COLO829 (cell line): ENCODE measurements at regions not wholly inside any gene's neighbourhood (a gene's known extent, or its start where the extent isn't known, plus 50 kb on each side); places are given as distances from the start of the nearest gene placed in this dataset.

Experiments
- DNase-seq: peaks from one replicate; pipeline ENCODE4 v3.0.0; 2012; ENCODE audit warnings: low spot score

- DNase-seq, result no peak
These were observed 445.6 kb upstream of the POU3F3 start for GRCh38 chr2:104408266-104408665.

DNA sequence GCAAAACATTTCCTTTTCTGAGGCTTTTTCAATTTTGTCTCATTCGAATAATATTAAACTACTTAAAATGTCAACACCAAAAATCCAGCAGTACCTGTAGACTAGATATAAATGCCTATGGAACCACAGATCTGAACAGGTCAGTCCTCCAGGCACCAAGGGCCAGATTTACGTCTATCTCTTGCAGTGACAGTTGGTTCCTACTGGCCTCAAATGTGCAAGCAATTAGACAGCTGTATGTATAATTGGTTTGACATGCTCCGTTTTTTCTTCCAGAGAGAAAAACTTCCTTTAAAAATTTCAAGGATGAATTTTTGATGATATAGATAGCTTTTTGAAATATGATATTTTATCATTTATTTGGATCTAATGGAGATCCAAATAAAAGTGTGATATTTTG is 443.8 kb upstream of the POU3F3 start:
- no peak for DNase-seq

DNA sequence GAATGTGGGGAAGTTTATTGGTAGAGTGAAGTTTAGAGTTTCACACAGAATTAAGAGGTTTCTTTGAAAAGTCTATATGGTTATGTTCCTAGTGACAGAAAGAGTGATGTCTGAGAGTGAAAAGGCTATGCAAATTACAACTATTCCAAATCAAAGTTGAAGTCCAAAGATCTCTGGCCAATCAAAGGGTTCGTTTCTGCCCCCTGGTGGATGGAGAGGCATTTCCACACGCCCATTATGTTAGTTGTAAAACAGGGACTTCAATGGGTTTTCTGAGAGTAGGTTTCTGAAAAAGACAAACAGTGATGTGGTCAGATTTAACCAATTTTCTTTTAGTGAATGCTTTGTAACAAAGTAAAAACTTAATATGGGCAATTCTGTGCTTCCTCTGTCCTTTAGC is 441.5 kb upstream of the POU3F3 start:
- peak; percentile 61 for DNase-seq

GRCh38 chr2:104413890-104414289 is 440.0 kb upstream of the POU3F3 start:
- DNase-seq, result no peak

- DNase-seq, result no peak
These were observed 438.6 kb upstream of the POU3F3 start for GRCh38 chr2:104415284-104415683.

- no peak for DNase-seq
These were observed 437.4 kb upstream of the POU3F3 start for GRCh38 chr2:104416339-104417000.

GRCh38 chr2:104420420-104420819 is 433.5 kb upstream of the POU3F3 start:
- DNase-seq, result no peak

DNA sequence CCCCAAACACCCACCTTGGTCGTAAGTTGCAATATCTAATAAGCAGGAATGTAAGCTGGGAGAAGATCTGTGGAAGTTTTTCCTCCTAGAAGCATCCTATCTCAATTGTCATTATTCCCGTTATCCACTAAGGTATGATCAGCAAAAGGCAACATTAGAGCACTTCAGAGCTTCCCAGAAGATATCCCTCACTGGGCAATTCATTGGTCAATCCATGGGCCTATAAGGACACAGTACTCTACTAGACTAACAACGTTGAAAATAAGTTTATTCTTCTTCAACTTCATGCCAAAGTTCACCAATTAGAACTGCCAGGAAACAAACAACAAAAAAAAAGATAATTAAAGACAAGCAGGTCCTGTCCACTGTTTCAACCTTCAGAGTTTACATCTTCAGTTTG is 433.0 kb upstream of the POU3F3 start:
- no peak for DNase-seq

DNA sequence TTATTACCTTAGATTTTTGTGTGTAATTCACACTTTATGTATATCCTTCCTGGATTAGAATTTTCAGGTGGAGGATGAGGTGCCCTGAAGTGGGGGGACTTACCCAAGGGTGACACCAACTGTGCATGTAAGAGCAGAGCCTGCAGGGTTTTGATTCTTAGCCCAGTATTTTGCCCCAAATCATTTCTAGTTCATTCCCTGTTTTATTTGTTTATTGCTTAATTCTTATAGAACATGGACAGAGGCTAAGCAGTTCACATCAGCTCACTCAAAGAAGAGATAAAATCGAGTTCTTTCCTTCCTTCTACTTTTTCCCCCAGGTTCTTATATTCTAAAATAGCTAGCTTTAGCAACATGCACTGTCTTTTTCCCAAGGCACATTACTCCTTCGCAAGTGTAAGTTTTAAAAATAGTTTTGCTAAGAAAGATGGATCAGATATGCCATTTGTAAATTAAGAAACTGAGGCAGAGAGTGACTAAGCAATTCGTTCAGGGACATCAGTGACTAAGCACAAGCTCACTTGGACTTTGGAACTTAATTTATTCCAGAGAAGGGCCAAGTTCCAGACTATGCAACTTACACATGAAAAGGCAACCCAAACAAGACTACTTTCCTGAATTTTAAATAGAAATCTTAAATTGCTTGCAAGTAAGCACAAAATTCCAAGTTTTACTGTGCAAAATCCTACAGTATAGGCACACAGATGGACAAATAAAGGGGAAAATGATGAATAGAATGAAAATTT is 427.9 kb upstream of the POU3F3 start:
- no peak for DNase-seq

DNA sequence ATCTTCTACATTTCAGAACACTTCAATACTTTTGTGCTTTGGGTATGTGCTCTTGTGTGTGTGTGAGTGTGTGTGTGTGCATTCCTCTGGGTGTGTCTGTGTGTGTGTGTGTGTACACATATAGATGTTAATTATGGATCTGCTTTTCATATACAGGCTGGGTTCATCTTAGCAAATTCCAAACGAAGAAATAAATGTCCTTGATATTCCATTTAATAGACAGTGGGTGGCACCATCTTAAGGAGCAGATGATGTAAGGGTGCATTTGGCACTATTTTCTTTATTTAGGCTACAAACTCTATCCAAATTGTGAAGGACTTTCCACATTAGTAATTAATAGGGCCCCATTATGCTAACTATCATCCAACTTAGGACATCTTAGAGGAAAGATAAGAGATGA is 425.8 kb upstream of the POU3F3 start:
- DNase-seq, result no peak

DNA sequence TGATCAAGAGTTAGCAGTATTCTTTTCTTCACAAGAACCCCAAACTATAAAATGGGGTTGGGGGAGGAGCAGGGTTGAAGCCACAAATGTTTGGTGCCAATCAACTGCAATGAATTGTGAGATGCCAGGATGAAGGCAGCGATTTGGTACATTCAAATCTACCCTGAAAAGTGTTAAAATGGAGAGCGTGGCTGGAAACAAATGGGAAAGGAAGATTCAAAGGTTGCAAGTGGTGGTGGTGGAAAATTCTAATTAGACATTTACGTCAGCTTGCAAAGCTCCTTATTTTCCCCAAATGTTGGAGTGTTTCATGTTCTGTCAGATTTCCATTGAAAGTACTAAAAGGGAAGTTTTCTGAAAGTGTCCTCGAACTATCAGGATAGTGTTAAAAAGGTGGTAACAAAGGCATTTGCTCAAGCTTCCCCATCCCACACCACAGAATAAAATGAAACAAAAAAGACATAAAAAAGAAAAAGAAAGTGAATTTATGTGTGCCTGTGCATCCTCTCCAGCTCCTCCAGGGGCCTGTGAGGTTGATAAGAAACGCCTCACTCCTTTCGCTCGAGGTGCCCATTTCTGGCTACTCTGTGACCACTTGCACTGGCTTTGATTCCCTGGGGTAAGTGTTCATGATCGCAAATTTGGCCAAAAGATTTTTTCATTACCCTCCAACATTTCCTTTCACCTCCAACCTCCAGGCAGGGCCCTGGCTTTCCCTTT is 424.1 kb upstream of the POU3F3 start:
- DNase-seq, result no peak

- no peak for DNase-seq
These were observed 423.6 kb upstream of the POU3F3 start for GRCh38 chr2:104430359-104430740.

DNA sequence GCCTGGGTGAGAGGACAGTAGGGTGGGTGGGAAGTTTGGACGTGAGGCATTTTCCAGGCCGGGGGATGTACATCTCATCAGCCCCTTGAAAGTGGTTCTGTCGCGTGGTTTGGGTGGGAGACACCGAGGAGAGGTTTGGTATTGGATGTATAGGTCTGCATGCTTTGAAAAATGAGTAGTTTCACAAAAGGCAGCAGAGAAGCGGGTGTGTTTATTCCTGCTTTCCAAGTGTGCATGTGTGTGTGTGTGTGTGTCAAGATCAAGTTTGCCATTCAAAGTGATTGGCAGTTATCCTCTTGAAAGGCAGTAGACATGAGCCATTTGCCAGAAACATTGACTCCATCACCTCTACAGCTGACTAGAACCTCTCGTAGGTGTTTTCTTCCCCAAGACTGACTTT is 423.1 kb upstream of the POU3F3 start:
- DNase-seq, result no peak

DNA sequence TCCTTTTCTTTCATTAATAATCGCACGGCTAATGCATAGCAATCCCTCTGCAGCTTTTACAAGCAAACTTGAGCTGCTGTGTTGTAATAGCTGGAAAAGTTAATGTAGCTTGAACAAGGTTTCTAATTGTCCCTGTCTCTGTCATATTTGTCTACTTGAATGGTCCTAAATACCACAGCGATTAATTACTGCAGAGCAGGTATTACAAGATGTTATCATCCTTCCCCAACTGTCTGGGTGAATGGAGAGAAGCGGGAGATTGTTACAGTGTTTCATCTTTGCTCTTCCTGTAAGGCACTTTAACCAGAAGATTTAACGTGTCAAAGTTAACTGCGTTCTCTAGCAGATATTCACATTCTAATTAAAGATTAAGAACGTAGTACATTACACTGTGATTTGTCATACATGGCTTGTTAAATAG is 422.2 kb upstream of the POU3F3 start:
- no peak for DNase-seq

GRCh38 chr2:104432401-104432800 is 421.5 kb upstream of the POU3F3 start:
- DNase-seq, result no peak

DNA sequence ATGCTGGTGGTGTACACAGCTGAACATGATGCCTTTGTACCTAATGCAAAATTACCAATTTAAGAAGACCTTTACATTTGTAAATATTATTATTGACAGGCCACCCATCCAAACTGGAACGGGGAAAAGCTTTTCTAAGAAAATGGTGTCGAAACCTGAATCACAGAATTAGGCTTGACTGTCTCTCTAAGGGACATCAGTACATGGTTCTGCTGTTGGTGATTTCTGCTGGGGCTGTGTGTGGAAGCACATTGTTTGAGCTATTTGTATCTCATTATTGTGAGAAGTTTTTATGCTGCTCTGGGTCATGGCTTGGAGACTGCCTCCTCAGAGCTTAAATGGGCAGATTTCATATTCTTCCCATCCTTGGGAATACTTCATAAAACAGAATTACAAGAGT is 420.9 kb upstream of the POU3F3 start:
- DNase-seq, result no peak

- DNase-seq, result no peak
These were observed 420.3 kb upstream of the POU3F3 start for GRCh38 chr2:104433657-104434056.

DNA sequence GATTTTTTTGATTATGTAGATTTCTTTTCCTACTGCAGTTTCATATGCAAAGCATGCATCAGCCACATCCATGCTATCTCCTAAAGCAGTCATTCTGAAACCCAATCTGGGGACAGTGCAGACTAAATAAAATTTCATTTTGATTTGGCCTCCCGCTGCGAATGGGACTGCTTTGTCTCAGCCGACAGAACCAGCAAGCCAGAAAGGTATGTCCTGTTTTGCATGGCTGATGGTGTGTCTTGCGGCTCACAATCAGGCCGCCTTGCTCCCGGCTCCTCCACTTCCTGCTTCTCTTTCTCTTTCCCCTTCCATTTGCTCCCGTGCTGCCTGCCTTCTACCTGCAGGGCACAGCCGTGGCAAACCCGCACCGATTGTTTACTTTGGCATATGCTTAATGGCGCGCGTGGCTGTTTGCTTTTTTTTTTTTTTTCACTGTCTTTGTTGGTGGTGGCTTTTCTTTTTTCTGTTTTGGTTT is 419.6 kb upstream of the POU3F3 start:
- DNase-seq, result no peak

DNA sequence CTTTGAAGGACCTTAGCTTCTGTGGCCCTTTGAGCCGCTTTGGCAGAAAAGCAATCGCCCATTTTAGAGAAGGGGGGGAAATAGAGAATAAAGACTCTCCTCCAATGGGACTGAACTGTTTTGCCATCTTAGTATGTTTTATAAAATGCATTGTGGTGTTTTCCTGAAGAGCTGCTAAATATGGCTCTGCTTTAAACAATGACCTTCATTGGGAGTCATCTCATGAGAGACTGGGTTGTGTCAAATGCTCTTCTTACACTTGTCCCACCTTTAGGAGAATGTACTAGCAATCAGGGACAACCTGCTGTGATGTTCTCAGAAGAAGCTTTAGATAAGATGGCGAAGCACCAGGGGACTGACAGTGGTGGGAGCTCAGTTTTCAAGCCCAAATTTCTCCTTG is 418.9 kb upstream of the POU3F3 start:
- DNase-seq, result no peak

- no peak for DNase-seq
These were observed 415.4 kb upstream of the POU3F3 start for GRCh38 chr2:104438481-104438880.

DNA sequence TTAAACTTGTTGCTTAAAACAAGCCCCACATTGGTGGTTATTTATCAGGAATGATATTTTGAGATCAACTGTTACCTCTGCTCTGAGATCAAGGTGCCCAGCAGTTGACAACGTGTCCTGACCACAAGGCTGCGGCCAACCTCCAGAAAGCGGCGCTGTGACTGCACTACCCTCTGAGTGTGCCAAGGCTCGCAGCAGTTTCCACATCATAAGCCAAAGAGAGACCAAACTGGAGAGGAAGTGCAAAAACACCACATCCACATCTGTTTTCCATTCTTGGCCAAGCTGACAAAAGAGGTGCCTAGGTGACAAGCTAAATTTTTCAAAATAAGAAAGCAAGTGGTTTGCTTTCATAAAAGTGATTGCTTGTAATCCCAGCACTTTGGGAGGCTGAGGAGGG is 410.8 kb upstream of the POU3F3 start:
- DNase-seq, result no peak

DNA sequence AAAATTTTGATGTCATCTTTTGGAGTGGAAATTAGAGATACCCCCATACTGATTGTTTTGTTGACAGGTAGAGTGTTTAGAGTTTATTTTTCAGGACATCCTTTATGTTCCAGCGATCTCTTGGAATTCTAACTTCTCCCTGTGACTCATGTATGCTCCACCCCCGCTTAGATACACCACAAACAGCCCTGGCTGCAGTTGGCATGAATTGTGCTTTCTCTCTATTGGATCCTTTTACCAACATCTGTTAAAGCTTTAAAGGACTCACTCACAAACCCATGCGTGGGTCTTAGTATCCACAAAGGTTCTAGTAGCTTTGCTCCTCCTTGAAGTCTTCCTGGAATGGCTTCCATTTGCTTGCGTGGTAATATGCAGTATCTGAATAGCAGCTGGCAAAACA is 409.5 kb upstream of the POU3F3 start:
- peak; percentile 30 for DNase-seq

- no peak for DNase-seq
These were observed 409.0 kb upstream of the POU3F3 start for GRCh38 chr2:104444889-104445288.
